ENCODE measurements at regions not wholly inside any gene's neighbourhood (a gene's known extent, or its start where the extent isn't known, plus 50 kb on each side); places are given as distances from the start of the nearest gene placed in this dataset.

GRCh38 chr2:144738749-144739148 is 218.8 kb upstream of the ZEB2 start:
- TF ChIP-seq CTCF (conservative IDR thresholded peaks at IDR 0.05) (no peak), EZH2 (IDR thresholded peaks at IDR 0.05; ENCODE audit: low read depth) (no peak)
